VCaP (cell line): ENCODE measurements at regions not wholly inside any gene's neighbourhood (a gene's known extent, or its start where the extent isn't known, plus 50 kb on each side); places are given as distances from the start of the nearest gene placed in this dataset.
A peak's percentile ranks its signal among the peaks of the same experiment; 100 is the strongest.

Experiments
- H3K27ac ChIP-seq: fragments of 450-650 bp; 2 replicates; pipeline ENCODE4 v1.5.1; 2017
- TF ChIP-seq, protein P1 (sequence below): fragments of 450-650 bp; conservative IDR thresholded peaks from 2 replicates; pipeline ENCODE4 v1.5.1; 2017; ENCODE audit warnings: mild to moderate bottlenecking, moderate library complexity

DNA sequence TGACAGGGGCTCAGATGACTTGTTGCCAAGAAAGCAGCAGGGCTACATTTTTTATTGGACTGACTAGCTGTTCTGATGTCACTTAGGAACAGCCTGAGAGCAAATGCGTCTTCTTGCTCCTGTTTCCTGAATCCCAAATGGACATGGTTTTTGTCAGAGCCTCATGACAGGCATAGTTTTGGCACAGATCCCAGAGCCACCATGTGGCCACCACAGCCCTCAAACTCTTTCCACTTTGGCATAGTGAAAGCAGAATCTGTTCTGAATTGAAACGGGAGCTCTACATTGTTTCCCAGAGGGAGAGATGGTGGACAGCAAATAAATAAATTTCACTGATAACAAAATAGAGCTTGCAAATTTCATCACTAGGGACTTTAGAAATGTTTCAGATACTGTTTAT lies 222.2 kb downstream of the C11orf87 start:
- TF ChIP-seq, protein P1, sequence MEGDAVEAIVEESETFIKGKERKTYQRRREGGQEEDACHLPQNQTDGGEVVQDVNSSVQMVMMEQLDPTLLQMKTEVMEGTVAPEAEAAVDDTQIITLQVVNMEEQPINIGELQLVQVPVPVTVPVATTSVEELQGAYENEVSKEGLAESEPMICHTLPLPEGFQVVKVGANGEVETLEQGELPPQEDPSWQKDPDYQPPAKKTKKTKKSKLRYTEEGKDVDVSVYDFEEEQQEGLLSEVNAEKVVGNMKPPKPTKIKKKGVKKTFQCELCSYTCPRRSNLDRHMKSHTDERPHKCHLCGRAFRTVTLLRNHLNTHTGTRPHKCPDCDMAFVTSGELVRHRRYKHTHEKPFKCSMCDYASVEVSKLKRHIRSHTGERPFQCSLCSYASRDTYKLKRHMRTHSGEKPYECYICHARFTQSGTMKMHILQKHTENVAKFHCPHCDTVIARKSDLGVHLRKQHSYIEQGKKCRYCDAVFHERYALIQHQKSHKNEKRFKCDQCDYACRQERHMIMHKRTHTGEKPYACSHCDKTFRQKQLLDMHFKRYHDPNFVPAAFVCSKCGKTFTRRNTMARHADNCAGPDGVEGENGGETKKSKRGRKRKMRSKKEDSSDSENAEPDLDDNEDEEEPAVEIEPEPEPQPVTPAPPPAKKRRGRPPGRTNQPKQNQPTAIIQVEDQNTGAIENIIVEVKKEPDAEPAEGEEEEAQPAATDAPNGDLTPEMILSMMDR = peak; percentile 14; the same call in 1 of the 2 replicates
- H3K27ac ChIP-seq = no peak overlapping the region

DNA sequence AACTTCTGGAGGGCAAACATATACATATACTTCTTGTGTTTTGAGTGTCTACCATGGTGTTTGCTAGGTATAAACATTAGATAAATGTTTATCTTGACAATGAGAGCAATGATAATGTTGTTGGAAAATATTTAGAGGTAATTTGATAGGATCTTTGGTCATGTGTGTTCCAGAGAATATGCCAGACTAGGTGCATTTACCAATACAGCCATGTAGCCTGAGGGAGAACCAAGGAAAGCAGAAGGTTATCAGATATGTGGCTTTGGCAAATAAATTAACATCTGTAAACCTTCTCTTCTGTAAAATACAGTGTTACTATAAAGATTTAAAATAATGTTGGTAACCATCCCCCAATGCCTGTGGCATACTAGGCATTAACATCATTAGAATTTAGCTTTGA lies 226.8 kb downstream of the C11orf87 start:
- no peak overlapping the region for H3K27ac ChIP-seq
- TF ChIP-seq, protein P1 = no peak

DNA sequence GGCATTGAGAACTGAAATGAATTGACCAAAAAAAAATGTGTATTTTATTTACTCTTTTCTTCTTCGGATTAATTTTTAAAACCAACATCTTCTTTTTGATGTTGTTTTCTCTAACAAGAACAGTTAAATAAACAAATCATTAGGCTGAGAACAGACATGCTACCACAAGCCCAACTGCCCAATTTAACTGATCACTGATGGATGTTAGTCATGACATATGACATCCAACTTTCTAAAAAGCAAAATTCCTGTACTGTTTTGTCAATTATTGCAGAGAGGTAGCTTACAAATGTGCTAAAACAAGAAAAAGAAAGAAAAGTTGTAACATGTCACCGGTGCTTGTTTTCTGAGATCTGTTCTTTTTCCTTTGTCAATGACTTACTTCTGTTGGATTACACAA lies 232.1 kb downstream of the C11orf87 start:
- TF ChIP-seq, protein P1 = no peak
- no peak overlapping the region for H3K27ac ChIP-seq

DNA sequence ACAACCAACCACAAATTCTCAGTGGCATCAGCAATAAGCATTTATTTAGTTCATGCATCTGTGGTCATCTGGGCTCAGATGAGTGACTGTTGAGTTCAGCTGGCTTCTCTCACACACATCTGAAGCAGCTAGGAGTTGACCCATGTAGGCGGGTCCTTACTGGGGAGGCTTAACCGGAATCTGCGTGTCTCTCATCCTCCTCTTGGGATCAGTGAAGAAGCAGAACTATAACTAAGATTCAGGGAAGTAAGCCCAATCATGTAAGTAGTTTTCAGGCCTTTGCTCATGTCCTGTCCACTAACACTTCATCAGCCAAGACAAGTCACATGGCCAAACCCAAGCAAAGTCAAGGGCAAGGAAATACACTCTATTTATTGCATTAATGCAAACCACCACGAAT lies 236.2 kb downstream of the C11orf87 start:
- TF ChIP-seq, protein P1 = no peak
- H3K27ac ChIP-seq = no peak overlapping the region

DNA sequence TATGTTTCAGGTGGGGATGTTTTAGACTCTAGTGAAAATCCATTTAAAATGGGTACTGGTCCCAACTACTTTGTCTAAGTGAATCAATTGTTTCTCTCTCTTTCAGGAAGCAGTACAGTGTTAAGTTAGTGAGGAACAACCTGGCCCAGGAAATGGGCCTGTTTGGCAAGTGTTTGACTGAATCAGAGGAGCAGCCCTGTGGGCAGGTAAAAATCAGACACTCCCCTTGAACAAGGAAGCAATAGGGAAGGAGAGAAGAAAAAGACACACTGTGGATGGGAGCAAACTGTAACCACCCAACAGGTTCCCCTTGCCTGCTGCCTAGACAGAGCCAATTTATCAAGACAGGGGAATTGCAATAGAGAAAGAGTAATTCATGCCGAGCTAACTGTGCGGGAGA lies 245.7 kb downstream of the C11orf87 start:
- no peak overlapping the region for H3K27ac ChIP-seq
- TF ChIP-seq, protein P1 = no peak

DNA sequence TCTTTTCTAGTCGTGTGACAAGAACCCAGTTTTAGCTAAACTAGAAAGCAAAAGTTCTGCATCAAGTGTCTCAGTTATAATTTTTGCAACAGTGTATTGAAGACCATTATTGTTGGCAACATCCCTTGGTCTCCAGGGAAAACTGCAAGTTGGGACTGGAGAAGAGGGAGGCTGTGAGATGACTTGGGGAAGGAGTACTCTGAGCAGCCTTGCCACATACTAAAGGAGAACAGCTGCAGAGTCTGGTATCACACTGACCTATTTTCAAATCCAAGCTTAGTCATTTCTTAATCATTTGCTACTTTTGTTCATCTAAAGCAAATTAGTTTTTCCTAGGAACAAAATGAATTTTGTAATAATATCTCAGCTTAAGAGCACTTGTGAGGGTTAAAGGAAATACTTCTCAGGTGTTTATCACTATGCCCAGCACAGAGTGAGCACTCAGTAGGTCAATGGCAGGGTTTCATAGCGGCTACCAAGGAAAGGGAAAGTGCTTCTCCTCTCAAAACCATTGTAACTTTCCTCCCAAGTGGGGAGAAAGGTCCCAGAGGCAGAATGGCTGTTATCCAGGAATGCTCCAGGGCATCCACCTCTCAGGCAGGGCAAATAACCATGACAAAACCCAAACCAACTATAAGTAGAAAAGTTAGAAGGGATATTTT lies 247.1 kb downstream of the C11orf87 start:
- TF ChIP-seq, protein P1 = no peak
- no peak overlapping the region for H3K27ac ChIP-seq

DNA sequence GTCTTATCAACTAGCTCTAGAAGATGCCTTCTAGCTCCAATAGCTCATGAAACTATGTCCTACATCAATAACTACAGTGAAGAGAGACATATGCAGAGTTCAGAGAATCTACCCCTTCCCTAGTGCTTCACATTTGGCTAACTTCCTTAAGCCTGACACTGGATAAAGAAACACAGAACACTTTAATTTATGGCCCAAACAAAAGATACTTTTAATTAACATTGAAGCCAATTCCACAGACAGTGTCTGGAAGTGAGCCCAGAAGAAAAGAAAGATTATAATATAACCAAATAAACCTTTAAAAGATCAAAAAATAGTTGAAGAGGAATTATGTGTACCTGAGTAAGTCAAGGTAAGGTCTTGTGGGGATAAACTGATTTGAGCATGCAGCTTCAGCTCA lies 255.2 kb downstream of the C11orf87 start:
- TF ChIP-seq, protein P1 = no peak
- H3K27ac ChIP-seq = no peak overlapping the region
